SK-N-SH (cell line): ENCODE measurements at regions not wholly inside any gene's neighbourhood (a gene's known extent, or its start where the extent isn't known, plus 50 kb on each side); places are given as distances from the start of the nearest gene placed in this dataset.

Experiments
- CTCF ChIA-PET: fragments of 300-600, 350-600 bp; formaldehyde crosslinking; extraction: SDS; loops from one replicate; lab custom pipeline; 2021; lab: Yijun Ruan, JAX
- POLR2A ChIA-PET: fragments of 350-600 bp; sonication (Branson Sonifier 250); formaldehyde crosslinking; extraction: SDS; loops from one replicate; lab custom pipeline; 2020; ENCODE audit warnings: antibody characterized with exemption, inconsistent platforms; lab: Yijun Ruan, JAX
- DNase-seq: peaks from one replicate; pipeline ENCODE4 v3.0.0; 2012
- H2AFZ ChIP-seq: fragments of 200-600 bp; sonication (generic); 2 replicates; pipeline ENCODE4 v1.8.1; 2016; ENCODE audit warnings: antibody characterized with exemption, mild to moderate bottlenecking, low read depth
- H3F3A ChIP-seq: fragments of 200-600 bp; sonication (generic); replicated peaks from 2 replicates; pipeline ENCODE3; 2016; ENCODE audit warnings: antibody characterized with exemption, mild to moderate bottlenecking; ENCODE audit not compliant: insufficient read depth
- H3K27ac ChIP-seq, 2 experiments: fragments of 200-500 bp in 1 of 2; fragments of 200-600 bp in 1 of 2; sonication (Bioruptor generic) in 1 of 2; sonication (generic), shearing (Covaris generic) in 1 of 2; 2 replicates each; pipeline versions ENCODE4 v1.5.1 to v1.6.1; 2014 to 2016; ENCODE audit warnings: low read depth in 2 of 2, inconsistent platforms in 1 of 2, low read length in 1 of 2, mild to moderate bottlenecking in 1 of 2, mixed read lengths in 1 of 2
- H3K27me3 ChIP-seq: fragments of 200-600 bp; sonication (generic), shearing (Covaris generic); 2 replicates; pipeline ENCODE4 v1.6.1; 2016; ENCODE audit warnings: mixed run types; ENCODE audit not compliant: insufficient read depth
- H3K36me3 ChIP-seq, 2 experiments: fragments of 200-500 bp in 1 of 2; fragments of 200-600 bp in 1 of 2; sonication (Bioruptor generic) in 1 of 2; sonication (generic) in 1 of 2; replicated peaks in 1 of 2; 2 replicates each; pipeline versions ENCODE3 to v1.5.1; 2014 to 2016; ENCODE audit warnings: low read length in 1 of 2, mild to moderate bottlenecking in 1 of 2; ENCODE audit not compliant: insufficient read depth in 2 of 2, control insufficient read depth in 1 of 2
- H3K4me1 ChIP-seq, 2 experiments: fragments of 200-500 bp in 1 of 2; fragments of 200-600 bp in 1 of 2; sonication (Bioruptor generic) in 1 of 2; sonication (generic), shearing (Covaris generic) in 1 of 2; 2 replicates each; pipeline versions ENCODE4 v1.5.1 to v1.6.1; 2014 to 2016; ENCODE audit warnings: low read depth in 1 of 2, low read length in 1 of 2, mixed run types in 1 of 2; ENCODE audit not compliant: insufficient read depth in 2 of 2, control insufficient read depth in 1 of 2
- H3K4me2 ChIP-seq: fragments of 200-600 bp; sonication (generic), shearing (Covaris generic); 2 replicates; pipeline ENCODE4 v1.6.1; 2017; ENCODE audit warnings: mixed run types
- H3K4me3 ChIP-seq, 2 experiments: fragments of 200-500 bp in 1 of 2; fragments of 200-600 bp in 1 of 2; sonication (Bioruptor generic) in 1 of 2; sonication (generic), shearing (Covaris generic) in 1 of 2; 2 replicates each; pipeline versions ENCODE4 v1.5.1 to v1.8.1; 2014 to 2016; ENCODE audit warnings: low read depth in 2 of 2, inconsistent platforms in 1 of 2, low read length in 1 of 2, mild to moderate bottlenecking in 1 of 2, mixed read lengths in 1 of 2, moderate library complexity in 1 of 2
- H3K79me2 ChIP-seq: fragments of 200-600 bp; sonication (generic); 2 replicates; pipeline ENCODE4 v1.8.1; 2017; ENCODE audit warnings: mild to moderate bottlenecking; ENCODE audit not compliant: insufficient read depth
- H3K9ac ChIP-seq: fragments of 200-600 bp; sonication (generic); 2 replicates; pipeline ENCODE4 v1.6.1; 2017; ENCODE audit warnings: mixed run types
- H3K9me2 ChIP-seq: fragments of 200-600 bp; sonication (generic); 2 replicates; pipeline ENCODE4 v1.6.1; 2017; ENCODE audit warnings: mixed run types
- H3K9me3 ChIP-seq: fragments of 200-600 bp; sonication (generic); 2 replicates; pipeline ENCODE4 v1.6.1; 2017; ENCODE audit warnings: mixed run types, mild to moderate bottlenecking, moderate library complexity
- H4K20me1 ChIP-seq: fragments of 200-600 bp; sonication (generic); 2 replicates; pipeline ENCODE4 v1.6.1; 2017; ENCODE audit warnings: mild to moderate bottlenecking, mixed run types; ENCODE audit not compliant: insufficient read depth
- CHD2 ChIP-seq: fragments of 150-350 bp; IDR thresholded peaks from 2 replicates; pipeline ENCODE4 v1.6.1; 2018; ENCODE audit warnings: low read length; ENCODE audit not compliant: partially characterized antibody
- EP300 ChIP-seq, 2 experiments: IDR thresholded peaks; 2 replicates each; pipeline versions ENCODE4 v1.4.0 to v1.6.1; 2012; ENCODE audit warnings: borderline replicate concordance in 1 of 2, low read depth in 1 of 2, low read length in 1 of 2
- FOSL2 ChIP-seq: IDR thresholded peaks from 2 replicates; pipeline ENCODE4 v1.4.0; 2012; ENCODE audit warnings: low read depth, mild to moderate bottlenecking, moderate library complexity, borderline replicate concordance
- FOXJ3 ChIP-seq: sonication (generic); formaldehyde crosslinking; IDR thresholded peaks from 2 replicates; pipeline ENCODE4 v1.5.1; 2020; ENCODE audit warnings: mild to moderate bottlenecking, missing genetic modification reagents
- FOXM1 ChIP-seq: IDR thresholded peaks from 2 replicates; pipeline ENCODE4 v1.4.0; 2012; ENCODE audit warnings: low read depth, mild to moderate bottlenecking
- GABPA ChIP-seq: IDR thresholded peaks from 2 replicates; pipeline ENCODE4 v1.4.0; 2012; ENCODE audit warnings: low read depth, mild to moderate bottlenecking
- GATA2 ChIP-seq: sonication (generic); formaldehyde crosslinking; IDR thresholded peaks from 2 replicates; pipeline ENCODE4 v1.5.0; 2020; ENCODE audit warnings: mild to moderate bottlenecking, missing genetic modification reagents
- MXI1 ChIP-seq: IDR thresholded peaks from 2 replicates; pipeline ENCODE4 v1.6.1; 2012; ENCODE audit warnings: mild to moderate bottlenecking, low read depth, low read length, improper control_type of control experiment
- NFIC ChIP-seq: IDR thresholded peaks from 2 replicates; pipeline ENCODE4 v1.4.0; 2012; ENCODE audit warnings: borderline replicate concordance
- RCOR1 ChIP-seq: fragments of 150-350 bp; IDR thresholded peaks from 2 replicates; pipeline ENCODE4 v1.6.1; 2017; ENCODE audit warnings: antibody characterized with exemption, low read length
- SMC3 ChIP-seq: IDR thresholded peaks from 2 replicates; pipeline ENCODE4 v1.6.1; 2012; ENCODE audit warnings: low read depth, low read length, improper control_type of control experiment
- TAF1 ChIP-seq: IDR thresholded peaks from 2 replicates; pipeline ENCODE4 v1.6.1; 2012; ENCODE audit warnings: low read depth, mild to moderate bottlenecking, low read length, moderate library complexity, borderline replicate concordance
- TCF12 ChIP-seq: IDR thresholded peaks from 2 replicates; pipeline ENCODE4 v1.4.0; 2012
- WGBS: methylation state at CpG from one replicate; pipeline ENCODE4 v1.1.6; 2017; ENCODE audit warnings: low lambda C conversion rate; 5-methylcytosine and 5-hydroxymethylcytosine counted together
- TF ChIP-seq, protein P1 (sequence below): IDR thresholded peaks from 2 replicates; pipeline ENCODE4; 2012
- TF ChIP-seq, protein P2 (sequence below): fragments of 200-600 bp; sonication (generic); IDR thresholded peaks from 2 replicates; pipeline ENCODE4 v1.6.1; 2017; ENCODE audit warnings: antibody characterized with exemption, mild to moderate bottlenecking, moderate library complexity
- TF ChIP-seq, protein P3 (sequence below): IDR thresholded peaks from 2 replicates; pipeline ENCODE4 v1.6.1; 2012; ENCODE audit warnings: mild to moderate bottlenecking, low read depth, low read length, moderate library complexity
- TF ChIP-seq, protein P4 (sequence below): fragments of 150-350 bp; IDR thresholded peaks from 2 replicates; pipeline ENCODE4 v1.6.1; 2016; ENCODE audit warnings: mild to moderate bottlenecking, low read depth, low read length

DNA sequence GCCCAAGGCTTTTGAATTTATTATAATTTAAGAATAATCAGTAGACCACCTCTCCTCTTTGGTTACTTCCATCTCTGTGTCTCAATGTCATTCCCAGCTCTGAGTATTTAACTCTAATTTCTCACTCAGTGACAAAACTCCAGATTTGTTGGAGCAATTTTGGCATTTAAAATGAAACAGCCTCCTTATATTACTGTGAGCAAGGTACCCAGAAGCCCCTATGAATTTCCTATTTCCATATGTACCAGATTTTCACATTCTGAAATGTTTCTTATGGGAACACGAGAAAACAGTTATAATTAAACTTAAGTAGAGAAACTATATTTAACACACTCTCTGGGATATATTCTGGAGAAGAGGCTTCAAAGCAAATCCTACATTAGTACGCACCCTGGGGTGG, 285.4 kb upstream of the CDH8 start:
- Histone ChIP-seq H3F3A (no peaks in the 10 kb centered on the region), H2AFZ (no peak overlapping the region), H3K9me3 (no peaks in the 10 kb centered on the region), H3K4me3 (no peak overlapping the region), H3K79me2 (no peaks in the 10 kb centered on the region), H3K9me2 (no peaks in the 10 kb centered on the region), H4K20me1 (no peaks in the 10 kb centered on the region), H3K27me3 (no peaks in the 10 kb centered on the region), H3K27ac (no peak overlapping the region), H3K9ac (no peak overlapping the region), H3K36me3 (no peaks in the 10 kb centered on the region), H3K4me2 (no peak overlapping the region), H3K4me1 (no peaks in the 10 kb centered on the region)
- CTCF ChIA-PET, result no interaction called here
- no peak for TF ChIP-seq TCF12
- TF ChIP-seq EP300 (IDR thresholded peaks at IDR 0.05; ENCODE audit: borderline replicate concordance in 1 of 2, low read depth in 1 of 2, low read length in 1 of 2), result no peak
- TF ChIP-seq MXI1, result no peak
- TF ChIP-seq SMC3, result no peak
- no peak for TF ChIP-seq TAF1
- TF ChIP-seq, protein P1, sequence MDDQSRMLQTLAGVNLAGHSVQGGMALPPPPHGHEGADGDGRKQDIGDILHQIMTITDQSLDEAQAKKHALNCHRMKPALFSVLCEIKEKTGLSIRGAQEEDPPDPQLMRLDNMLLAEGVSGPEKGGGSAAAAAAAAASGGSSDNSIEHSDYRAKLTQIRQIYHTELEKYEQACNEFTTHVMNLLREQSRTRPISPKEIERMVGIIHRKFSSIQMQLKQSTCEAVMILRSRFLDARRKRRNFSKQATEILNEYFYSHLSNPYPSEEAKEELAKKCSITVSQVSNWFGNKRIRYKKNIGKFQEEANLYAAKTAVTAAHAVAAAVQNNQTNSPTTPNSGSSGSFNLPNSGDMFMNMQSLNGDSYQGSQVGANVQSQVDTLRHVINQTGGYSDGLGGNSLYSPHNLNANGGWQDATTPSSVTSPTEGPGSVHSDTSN, result no peak
- TF ChIP-seq RCOR1, result no peak
- TF ChIP-seq, protein P2, sequence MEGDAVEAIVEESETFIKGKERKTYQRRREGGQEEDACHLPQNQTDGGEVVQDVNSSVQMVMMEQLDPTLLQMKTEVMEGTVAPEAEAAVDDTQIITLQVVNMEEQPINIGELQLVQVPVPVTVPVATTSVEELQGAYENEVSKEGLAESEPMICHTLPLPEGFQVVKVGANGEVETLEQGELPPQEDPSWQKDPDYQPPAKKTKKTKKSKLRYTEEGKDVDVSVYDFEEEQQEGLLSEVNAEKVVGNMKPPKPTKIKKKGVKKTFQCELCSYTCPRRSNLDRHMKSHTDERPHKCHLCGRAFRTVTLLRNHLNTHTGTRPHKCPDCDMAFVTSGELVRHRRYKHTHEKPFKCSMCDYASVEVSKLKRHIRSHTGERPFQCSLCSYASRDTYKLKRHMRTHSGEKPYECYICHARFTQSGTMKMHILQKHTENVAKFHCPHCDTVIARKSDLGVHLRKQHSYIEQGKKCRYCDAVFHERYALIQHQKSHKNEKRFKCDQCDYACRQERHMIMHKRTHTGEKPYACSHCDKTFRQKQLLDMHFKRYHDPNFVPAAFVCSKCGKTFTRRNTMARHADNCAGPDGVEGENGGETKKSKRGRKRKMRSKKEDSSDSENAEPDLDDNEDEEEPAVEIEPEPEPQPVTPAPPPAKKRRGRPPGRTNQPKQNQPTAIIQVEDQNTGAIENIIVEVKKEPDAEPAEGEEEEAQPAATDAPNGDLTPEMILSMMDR, result no peak
- TF ChIP-seq, protein P3, sequence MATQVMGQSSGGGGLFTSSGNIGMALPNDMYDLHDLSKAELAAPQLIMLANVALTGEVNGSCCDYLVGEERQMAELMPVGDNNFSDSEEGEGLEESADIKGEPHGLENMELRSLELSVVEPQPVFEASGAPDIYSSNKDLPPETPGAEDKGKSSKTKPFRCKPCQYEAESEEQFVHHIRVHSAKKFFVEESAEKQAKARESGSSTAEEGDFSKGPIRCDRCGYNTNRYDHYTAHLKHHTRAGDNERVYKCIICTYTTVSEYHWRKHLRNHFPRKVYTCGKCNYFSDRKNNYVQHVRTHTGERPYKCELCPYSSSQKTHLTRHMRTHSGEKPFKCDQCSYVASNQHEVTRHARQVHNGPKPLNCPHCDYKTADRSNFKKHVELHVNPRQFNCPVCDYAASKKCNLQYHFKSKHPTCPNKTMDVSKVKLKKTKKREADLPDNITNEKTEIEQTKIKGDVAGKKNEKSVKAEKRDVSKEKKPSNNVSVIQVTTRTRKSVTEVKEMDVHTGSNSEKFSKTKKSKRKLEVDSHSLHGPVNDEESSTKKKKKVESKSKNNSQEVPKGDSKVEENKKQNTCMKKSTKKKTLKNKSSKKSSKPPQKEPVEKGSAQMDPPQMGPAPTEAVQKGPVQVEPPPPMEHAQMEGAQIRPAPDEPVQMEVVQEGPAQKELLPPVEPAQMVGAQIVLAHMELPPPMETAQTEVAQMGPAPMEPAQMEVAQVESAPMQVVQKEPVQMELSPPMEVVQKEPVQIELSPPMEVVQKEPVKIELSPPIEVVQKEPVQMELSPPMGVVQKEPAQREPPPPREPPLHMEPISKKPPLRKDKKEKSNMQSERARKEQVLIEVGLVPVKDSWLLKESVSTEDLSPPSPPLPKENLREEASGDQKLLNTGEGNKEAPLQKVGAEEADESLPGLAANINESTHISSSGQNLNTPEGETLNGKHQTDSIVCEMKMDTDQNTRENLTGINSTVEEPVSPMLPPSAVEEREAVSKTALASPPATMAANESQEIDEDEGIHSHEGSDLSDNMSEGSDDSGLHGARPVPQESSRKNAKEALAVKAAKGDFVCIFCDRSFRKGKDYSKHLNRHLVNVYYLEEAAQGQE, result no peak
- TF ChIP-seq GABPA, result no peak
- TF ChIP-seq FOSL2, result no peak
- POLR2A ChIA-PET, result no interaction called here
- DNase-seq, result no peak
- WGBS, result 47% methylated on average over 2 of the region's 2 CpGs

DNA sequence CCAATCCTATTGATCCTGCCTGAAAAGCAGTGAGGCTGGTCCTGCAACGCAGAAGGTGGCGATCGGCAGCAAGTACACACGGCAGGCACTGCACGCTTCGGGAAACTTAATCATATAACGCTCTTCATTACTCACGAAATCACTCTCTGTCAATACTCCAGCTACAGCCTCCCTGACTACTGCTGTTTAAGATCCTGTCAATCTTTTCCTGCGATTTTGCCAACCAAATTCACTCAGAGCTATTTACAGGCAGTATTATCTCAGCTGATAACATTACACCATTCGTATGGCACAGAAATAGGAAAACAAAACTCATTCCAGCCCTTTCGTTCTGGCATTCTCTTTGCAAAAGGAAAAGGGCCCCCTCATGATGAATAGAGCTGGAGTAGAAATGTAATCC, 262.4 kb upstream of the CDH8 start:
- Histone ChIP-seq H3K36me3 (no peaks in the 10 kb centered on the region), H4K20me1 (no peaks in the 10 kb centered on the region), H3K9ac (no peak overlapping the region), H3K4me2 (no peak overlapping the region), H3K4me3 (peak overlapping the region in 1 of 2 experiments; percentile 2; a peak in 1 of 4 replicates), H3K27ac (no peak overlapping the region), H3K9me2 (no peaks in the 10 kb centered on the region), H3K4me1 (peaks cover 0 to 4% of the 10 kb centered on the region in 2 experiments; a peak in 1 of 4 replicates), H3K9me3 (no peaks in the 10 kb centered on the region), H2AFZ (no peak overlapping the region), H3K27me3 (no peaks in the 10 kb centered on the region), H3K79me2 (no peaks in the 10 kb centered on the region), H3F3A (no peaks in the 10 kb centered on the region)
- DNase-seq, result peak; percentile 37
- ChIA-PET CTCF (interaction anchor here (0.7 to 1.6 kb wide), 4 partner anchors 12 to 897 kb away, joined by 3 to 8 read pairs (median 4); no protein-coding TSS in a partner anchor), POLR2A (no interaction called here)
- TF ChIP-seq, protein P4, sequence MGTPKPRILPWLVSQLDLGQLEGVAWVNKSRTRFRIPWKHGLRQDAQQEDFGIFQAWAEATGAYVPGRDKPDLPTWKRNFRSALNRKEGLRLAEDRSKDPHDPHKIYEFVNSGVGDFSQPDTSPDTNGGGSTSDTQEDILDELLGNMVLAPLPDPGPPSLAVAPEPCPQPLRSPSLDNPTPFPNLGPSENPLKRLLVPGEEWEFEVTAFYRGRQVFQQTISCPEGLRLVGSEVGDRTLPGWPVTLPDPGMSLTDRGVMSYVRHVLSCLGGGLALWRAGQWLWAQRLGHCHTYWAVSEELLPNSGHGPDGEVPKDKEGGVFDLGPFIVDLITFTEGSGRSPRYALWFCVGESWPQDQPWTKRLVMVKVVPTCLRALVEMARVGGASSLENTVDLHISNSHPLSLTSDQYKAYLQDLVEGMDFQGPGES, result no peak
- TF ChIP-seq EP300 (IDR thresholded peaks at IDR 0.05; ENCODE audit: borderline replicate concordance in 1 of 2, low read depth in 1 of 2, low read length in 1 of 2) (no peak), CHD2 (no peak), NFIC (no peak), FOXM1 (no peak), GATA2 (CRISPR knock-in tag) (peak; percentile 54), FOXJ3 (peak; percentile 14; the same call in 1 of the 2 replicates)
- WGBS, result 24% methylated on average over 8 of the region's 11 CpGs
